Peyer's patch (tissue), 4 donors: ENCODE measurements at regions not wholly inside any gene's neighbourhood (a gene's known extent, or its start where the extent isn't known, plus 50 kb on each side); places are given as distances from the start of the nearest gene placed in this dataset.

Experiments used
- CTCF ChIP-seq, 6 experiments: fragments of 450-650 bp in 4 of 6; fragments of 200-600 bp in 2 of 6; sonication (generic) in 1 of 6; IDR thresholded peaks; one replicate each; pipeline ENCODE4 v1.5.1; 2017 to 2019; ENCODE audit warnings: antibody characterized with exemption in 6 of 6, mild to moderate bottlenecking in 3 of 6, moderate library complexity in 1 of 6
- POLR2A ChIP-seq, 2 donors: fragments of 450-650 bp; IDR thresholded peaks; one replicate each; pipeline ENCODE4 v1.5.1; 2017; ENCODE audit warnings: antibody characterized with exemption in 2 of 2, mild to moderate bottlenecking in 2 of 2, moderate library complexity in 2 of 2

- no peak for TF ChIP-seq POLR2A (IDR thresholded peaks at IDR 0.05)
- TF ChIP-seq CTCF (IDR thresholded peaks at IDR 0.05), result no peak
Measured at GRCh38 chr2:221293949-221294742, 278.0 kb downstream of the EPHA4 start.
